ENCODE measurements at regions not wholly inside any gene's neighbourhood (a gene's known extent, or its start where the extent isn't known, plus 50 kb on each side); places are given as distances from the start of the nearest gene placed in this dataset.

- H2AFZ ChIP-seq (ENCODE audit: low read length): no peak overlapping the region
- no peak overlapping the region for H3K4me2 ChIP-seq (ENCODE audit: low read length)
- POLR2A ChIA-PET: interaction anchor here (0.7 kb wide), 1 partner anchor 8 kb away, joined by 4 read pairs; no protein-coding TSS in a partner anchor
- no peaks in the 10 kb centered on the region for H3K9me2 ChIP-seq (ENCODE audit: insufficient read depth, low read length)
- no peaks in the 10 kb centered on the region for H3K4me1 ChIP-seq (ENCODE audit: insufficient read depth, low read length, poor library complexity, severe bottlenecking)
- H3K27ac ChIP-seq (ENCODE audit: low read depth, low read length, poor library complexity, severe bottlenecking): no peak overlapping the region
- H3K4me3 ChIP-seq (ENCODE audit: low read depth, low read length, poor library complexity, severe bottlenecking): no peak overlapping the region
- no peaks in the 10 kb centered on the region for H3K79me2 ChIP-seq (ENCODE audit: insufficient read depth, low read depth, low read length)
- DNase-seq (ENCODE audit: low spot score): no peak
- TF ChIP-seq EZH2phosphoT487 (IDR thresholded peaks at IDR 0.05; ENCODE audit: borderline replicate concordance, low read depth, low read length): no peak
- TF ChIP-seq CTCF (conservative IDR thresholded peaks at IDR 0.05; ENCODE audit: low read length): no peak
- BruUV-seq (replicated peaks): no TSS peak
- H3K36me3 ChIP-seq (ENCODE audit: insufficient read depth, low read length): no peaks in the 10 kb centered on the region
- no peaks in the 10 kb centered on the region for H3K9me3 ChIP-seq (ENCODE audit: low read length)
- intact Hi-C loops (cut with micrococcal nuclease; ENCODE audit: unreplicated experiment): no loop called here
- H4K20me1 ChIP-seq (ENCODE audit: insufficient read depth, low read length): no peaks in the 10 kb centered on the region
- CTCF ChIA-PET (ENCODE audit: unreplicated experiment): no interaction called here
Observed at GRCh38 chr3:87175732-87176131, 51.4 kb upstream of the CHMP2B start.

- Histone ChIP-seq H3K4me2 (ENCODE audit: low read length) (no peak overlapping the region), H3K27ac (ENCODE audit: low read depth, low read length, poor library complexity, severe bottlenecking) (no peak overlapping the region), H3K9me2 (ENCODE audit: insufficient read depth, low read length) (no peaks in the 10 kb centered on the region), H3K79me2 (ENCODE audit: insufficient read depth, low read depth, low read length) (no peaks in the 10 kb centered on the region), H2AFZ (ENCODE audit: low read length) (no peak overlapping the region), H3K36me3 (ENCODE audit: insufficient read depth, low read length) (no peaks in the 10 kb centered on the region), H3K4me1 (ENCODE audit: insufficient read depth, low read length, poor library complexity, severe bottlenecking) (no peaks in the 10 kb centered on the region), H3K4me3 (ENCODE audit: low read depth, low read length, poor library complexity, severe bottlenecking) (no peak overlapping the region), H4K20me1 (ENCODE audit: insufficient read depth, low read length) (no peaks in the 10 kb centered on the region), H3K9me3 (ENCODE audit: low read length) (no peaks in the 10 kb centered on the region)
- intact Hi-C loops (cut with micrococcal nuclease; ENCODE audit: unreplicated experiment): no loop called here
- ChIA-PET POLR2A (no interaction called here), CTCF (ENCODE audit: unreplicated experiment) (no interaction called here)
- TF ChIP-seq CTCF (conservative IDR thresholded peaks at IDR 0.05; ENCODE audit: low read length) (no peak), EZH2phosphoT487 (IDR thresholded peaks at IDR 0.05; ENCODE audit: borderline replicate concordance, low read depth, low read length) (no peak)
- BruUV-seq (replicated peaks): no TSS peak
- no peak for DNase-seq (ENCODE audit: low spot score)
Observed at GRCh38 chr3:87173776-87174175, 53.3 kb upstream of the CHMP2B start.

GRCh38 chr3:87173071-87173470, 54.0 kb upstream of the CHMP2B start:
- Histone ChIP-seq H3K79me2 (ENCODE audit: insufficient read depth, low read depth, low read length) (no peaks in the 10 kb centered on the region), H3K4me1 (ENCODE audit: insufficient read depth, low read length, poor library complexity, severe bottlenecking) (no peaks in the 10 kb centered on the region), H4K20me1 (ENCODE audit: insufficient read depth, low read length) (no peaks in the 10 kb centered on the region), H3K9me3 (ENCODE audit: low read length) (no peaks in the 10 kb centered on the region), H3K9me2 (ENCODE audit: insufficient read depth, low read length) (no peaks in the 10 kb centered on the region), H3K4me3 (ENCODE audit: low read depth, low read length, poor library complexity, severe bottlenecking) (no peak overlapping the region), H2AFZ (ENCODE audit: low read length) (no peak overlapping the region), H3K36me3 (ENCODE audit: insufficient read depth, low read length) (no peaks in the 10 kb centered on the region), H3K27ac (ENCODE audit: low read depth, low read length, poor library complexity, severe bottlenecking) (no peak overlapping the region), H3K4me2 (ENCODE audit: low read length) (no peak overlapping the region)
- intact Hi-C loops (cut with micrococcal nuclease; ENCODE audit: unreplicated experiment): no loop called here
- BruUV-seq (replicated peaks): no TSS peak
- TF ChIP-seq CTCF (conservative IDR thresholded peaks at IDR 0.05; ENCODE audit: low read length) (no peak), EZH2phosphoT487 (IDR thresholded peaks at IDR 0.05; ENCODE audit: borderline replicate concordance, low read depth, low read length) (no peak)
- DNase-seq (ENCODE audit: low spot score): no peak
- ChIA-PET CTCF (ENCODE audit: unreplicated experiment) (no interaction called here), POLR2A (no interaction called here)

All from OCI-LY7 (cell line).